ENCODE measurements at regions not wholly inside any gene's neighbourhood (a gene's known extent, or its start where the extent isn't known, plus 50 kb on each side); places are given as distances from the start of the nearest gene placed in this dataset.

DNA sequence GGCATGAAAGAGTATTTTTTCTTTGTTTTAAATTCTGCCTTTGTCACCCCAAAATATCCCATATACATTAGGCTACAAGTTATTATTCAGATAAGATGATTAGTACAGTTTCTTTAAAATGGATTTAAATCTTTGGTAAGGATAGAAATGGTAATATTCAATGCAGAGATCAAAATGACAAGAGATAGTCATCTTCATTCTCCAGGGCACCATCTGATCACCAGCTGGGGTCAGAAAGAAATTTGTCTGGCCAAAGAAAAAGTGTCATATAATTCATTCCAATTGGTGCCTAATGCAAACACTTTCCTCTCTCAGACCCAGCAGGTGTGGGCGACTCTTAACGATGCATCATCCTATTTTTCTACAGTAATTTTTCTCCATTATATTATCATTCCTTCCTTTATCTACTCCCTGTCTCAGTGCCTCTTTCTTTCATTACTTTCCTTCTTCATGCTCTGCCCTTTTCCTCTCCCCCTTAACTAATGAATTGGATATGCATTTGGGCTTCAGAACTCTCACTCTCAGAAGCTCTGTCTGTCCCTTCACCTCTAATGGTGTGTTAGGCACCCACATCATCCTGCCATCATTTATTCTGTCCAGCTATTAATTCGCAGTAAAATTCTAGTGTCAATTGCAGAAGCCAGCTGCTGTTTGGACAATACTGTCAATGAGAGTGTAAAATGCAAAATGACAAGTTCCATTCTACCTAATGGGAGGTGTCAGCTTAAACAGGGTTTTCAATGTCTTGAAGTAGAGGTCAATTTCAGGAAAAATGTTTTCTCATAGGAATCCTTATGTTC lies 570.5 kb downstream of the TDRD15 start:
- no peaks in the 10 kb centered on the region for H3K27me3 ChIP-seq (ENCODE audit: control insufficient read depth, insufficient read depth, low read length)
- H2AFZ ChIP-seq = no peak overlapping the region
- no peak overlapping the region for H3K27ac ChIP-seq
- no peaks in the 10 kb centered on the region for H3K9me3 ChIP-seq (ENCODE audit: control insufficient read depth, low read length)
- no peak for TF ChIP-seq CTCF (IDR thresholded peaks at IDR 0.05)
- H3K4me3 ChIP-seq (ENCODE audit: low read depth, low read length) = no peak overlapping the region
- H3K79me2 ChIP-seq = no peaks in the 10 kb centered on the region
- no peak overlapping the region for H3K9ac ChIP-seq
- H3K36me3 ChIP-seq (ENCODE audit: control insufficient read depth, insufficient read depth, low read length) = no peaks in the 10 kb centered on the region
- H3K4me1 ChIP-seq = no peaks in the 10 kb centered on the region
- H3K4me2 ChIP-seq (ENCODE audit: low read length) = no peak overlapping the region

GRCh38 chr2:21696900-21697299 lies 573.1 kb downstream of the TDRD15 start:
- Histone ChIP-seq H3K79me2 (no peaks in the 10 kb centered on the region), H3K4me1 (no peaks in the 10 kb centered on the region), H3K27ac (no peak overlapping the region), H3K36me3 (ENCODE audit: control insufficient read depth, insufficient read depth, low read length) (no peaks in the 10 kb centered on the region), H3K9ac (no peak overlapping the region), H3K4me2 (ENCODE audit: low read length) (no peak overlapping the region), H3K4me3 (ENCODE audit: low read depth, low read length) (no peak overlapping the region), H2AFZ (no peak overlapping the region), H3K9me3 (ENCODE audit: control insufficient read depth, low read length) (no peaks in the 10 kb centered on the region), H3K27me3 (ENCODE audit: control insufficient read depth, insufficient read depth, low read length) (no peaks in the 10 kb centered on the region)
- TF ChIP-seq CTCF (IDR thresholded peaks at IDR 0.05) = no peak

DNA sequence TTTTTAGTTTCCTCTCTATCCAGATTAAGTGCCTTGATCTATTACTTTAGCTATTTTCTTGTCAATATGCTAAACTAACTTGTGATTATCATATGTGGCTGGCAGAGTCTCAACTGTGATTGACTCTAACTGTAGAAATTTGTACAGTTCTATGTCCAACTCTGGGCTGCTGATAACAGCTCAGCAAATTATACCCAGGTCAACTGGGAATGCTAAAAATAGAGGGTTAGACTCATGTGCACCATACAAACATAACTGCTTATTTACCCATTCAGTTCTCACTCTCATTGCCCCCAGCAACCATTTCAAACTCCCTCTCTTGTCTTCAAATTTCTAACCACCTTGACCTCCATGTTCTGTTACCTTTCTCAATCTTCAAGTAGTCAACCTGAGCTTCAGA lies 576.9 kb downstream of the TDRD15 start:
- no peak for TF ChIP-seq CTCF (IDR thresholded peaks at IDR 0.05)
- no peak overlapping the region for H2AFZ ChIP-seq
- no peaks in the 10 kb centered on the region for H3K4me1 ChIP-seq
- no peaks in the 10 kb centered on the region for H3K36me3 ChIP-seq (ENCODE audit: control insufficient read depth, insufficient read depth, low read length)
- H3K9ac ChIP-seq = no peak overlapping the region
- no peak overlapping the region for H3K27ac ChIP-seq
- no peaks in the 10 kb centered on the region for H3K9me3 ChIP-seq (ENCODE audit: control insufficient read depth, low read length)
- H3K4me3 ChIP-seq (ENCODE audit: low read depth, low read length) = no peak overlapping the region
- H3K4me2 ChIP-seq (ENCODE audit: low read length) = no peak overlapping the region
- no peaks in the 10 kb centered on the region for H3K79me2 ChIP-seq
- no peaks in the 10 kb centered on the region for H3K27me3 ChIP-seq (ENCODE audit: control insufficient read depth, insufficient read depth, low read length)

- H3K27me3 ChIP-seq (ENCODE audit: control insufficient read depth, insufficient read depth, low read length) = no peaks in the 10 kb centered on the region
- H3K4me2 ChIP-seq (ENCODE audit: low read length) = no peak overlapping the region
- H3K9ac ChIP-seq = no peak overlapping the region
- H2AFZ ChIP-seq = no peak overlapping the region
- H3K4me1 ChIP-seq = no peaks in the 10 kb centered on the region
- no peak overlapping the region for H3K4me3 ChIP-seq (ENCODE audit: low read depth, low read length)
- no peak overlapping the region for H3K27ac ChIP-seq
- H3K9me3 ChIP-seq (ENCODE audit: control insufficient read depth, low read length) = no peaks in the 10 kb centered on the region
- TF ChIP-seq CTCF (IDR thresholded peaks at IDR 0.05) = no peak
- no peaks in the 10 kb centered on the region for H3K79me2 ChIP-seq
- no peaks in the 10 kb centered on the region for H3K36me3 ChIP-seq (ENCODE audit: control insufficient read depth, insufficient read depth, low read length)
Measured at GRCh38 chr2:21710031-21710430, 586.3 kb downstream of the TDRD15 start.

GRCh38 chr2:21710496-21710895 lies 586.7 kb downstream of the TDRD15 start:
- Histone ChIP-seq H3K27ac (no peak overlapping the region), H3K4me2 (ENCODE audit: low read length) (no peak overlapping the region)
- no peak for TF ChIP-seq CTCF (IDR thresholded peaks at IDR 0.05)

More at GRCh38 chr2:21710496-21710895, 586.7 kb downstream of the TDRD15 start:
- no peaks in the 10 kb centered on the region for H3K27me3 ChIP-seq (ENCODE audit: control insufficient read depth, insufficient read depth, low read length)
- H3K9ac ChIP-seq = no peak overlapping the region
- no peak overlapping the region for H2AFZ ChIP-seq
- H3K4me1 ChIP-seq = no peaks in the 10 kb centered on the region
- no peaks in the 10 kb centered on the region for H3K36me3 ChIP-seq (ENCODE audit: control insufficient read depth, insufficient read depth, low read length)
- no peaks in the 10 kb centered on the region for H3K79me2 ChIP-seq
- H3K4me3 ChIP-seq (ENCODE audit: low read depth, low read length) = no peak overlapping the region
- no peaks in the 10 kb centered on the region for H3K9me3 ChIP-seq (ENCODE audit: control insufficient read depth, low read length)

Measured in parathyroid adenoma (tissue), 2 donors.